HG03378 (cell line): ENCODE measurements at regions not wholly inside any gene's neighbourhood (a gene's known extent, or its start where the extent isn't known, plus 50 kb on each side); places are given as distances from the start of the nearest gene placed in this dataset.
"Not testable (repeated sequence)": the region's sequence is repeated elsewhere in the genome, so short reads cannot be mapped to it uniquely, and the experiment has no call there.

Experiments used
- ATAC-seq: cut with Tn5 transposase; IDR thresholded peaks from one replicate; pipeline ENCODE4 v1.9.1; 2021; ENCODE audit warnings: mild to moderate bottlenecking, moderate library complexity; ENCODE audit not compliant: unreplicated experiment

DNA sequence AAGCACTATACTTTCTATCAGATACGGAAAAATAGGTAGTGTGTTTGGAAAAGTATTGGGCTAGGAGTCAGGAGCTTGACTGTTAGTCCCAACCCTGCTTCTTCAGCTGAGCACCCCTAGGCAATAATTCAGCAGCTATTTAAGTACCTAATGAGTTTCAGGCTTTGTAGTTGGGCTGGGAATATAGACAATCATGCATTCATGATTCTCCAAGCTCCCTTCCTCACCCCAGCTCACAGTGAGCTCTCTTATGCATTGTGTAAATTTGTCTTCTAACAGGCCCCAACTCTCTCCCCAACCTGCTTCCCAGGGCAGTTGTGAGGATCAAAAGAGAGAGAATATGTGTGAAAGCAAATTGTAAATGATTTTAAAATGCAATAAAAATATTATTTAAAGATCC is 201.2 kb downstream of the MSX2 start:
- ATAC-seq: no peak

DNA sequence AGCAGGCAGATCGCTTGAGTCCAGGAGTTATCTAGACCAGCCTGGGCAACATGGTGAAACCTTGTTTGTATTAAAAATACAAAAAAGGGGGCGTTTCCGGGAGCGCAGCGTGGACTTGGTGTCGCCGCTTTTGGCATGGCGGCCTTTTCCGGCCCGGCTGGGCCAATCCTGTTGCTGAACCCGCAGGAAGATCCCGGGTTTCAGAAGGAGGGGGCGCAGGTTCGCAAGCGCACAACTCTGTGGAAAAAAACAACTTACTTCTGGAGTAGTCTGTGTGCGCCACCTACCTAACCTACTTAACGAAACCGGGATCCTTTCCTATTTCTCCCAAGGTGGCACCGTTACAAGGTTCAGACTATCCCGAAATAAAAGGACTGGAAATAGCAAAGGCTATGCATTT is 198.6 kb downstream of the MSX2 start:
- ATAC-seq: no peak

DNA sequence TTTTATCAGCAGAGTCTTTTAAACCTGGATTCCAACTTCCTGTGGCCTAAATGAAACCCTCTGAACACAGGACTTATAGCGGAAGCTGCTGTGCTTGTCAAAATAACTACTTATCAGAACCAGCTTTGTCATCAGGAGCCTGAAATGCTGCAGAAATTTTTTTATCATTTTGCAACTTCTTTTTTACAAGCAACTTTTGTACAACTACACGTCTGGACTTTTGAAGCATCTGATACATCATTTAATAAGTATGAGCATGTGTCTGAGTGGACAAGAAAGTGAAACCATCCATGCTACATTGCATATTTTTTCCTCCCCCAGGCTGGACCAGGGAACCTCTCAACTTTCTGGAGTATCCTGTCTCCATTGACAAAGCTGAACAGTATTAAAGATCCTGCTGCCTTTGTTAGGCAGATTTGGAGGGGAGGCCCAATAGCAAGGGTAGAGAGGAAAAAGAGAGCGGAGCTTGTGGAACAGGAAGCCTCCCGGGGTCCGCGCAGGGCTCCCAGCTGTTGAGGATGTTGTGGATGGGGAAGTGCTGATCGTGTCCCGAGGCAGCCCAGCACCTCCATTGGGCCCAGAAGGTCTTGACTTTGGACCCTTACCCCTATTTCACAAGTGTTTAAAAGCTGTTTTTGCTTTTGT is 196.6 kb downstream of the MSX2 start:
- ATAC-seq: no peak

DNA sequence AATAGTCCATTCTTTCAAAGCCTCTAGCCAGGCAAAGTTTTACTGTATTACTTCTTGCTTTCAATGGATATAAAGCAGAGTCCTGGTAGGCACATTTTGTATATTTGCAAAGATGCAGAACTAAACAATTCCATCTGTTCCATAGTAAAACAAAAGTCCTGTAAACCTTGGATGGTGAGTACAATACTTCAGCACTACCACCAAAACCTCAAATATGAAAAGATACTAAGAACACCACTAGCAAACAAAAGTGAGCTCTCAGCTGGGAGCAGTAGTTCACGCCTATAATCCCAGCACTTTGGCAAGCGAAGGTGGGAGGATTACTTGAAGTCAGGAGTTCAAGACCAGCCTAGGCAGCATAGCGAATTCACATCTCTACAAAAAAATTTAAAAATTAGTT is 195.0 kb downstream of the MSX2 start:
- no peak for ATAC-seq

DNA sequence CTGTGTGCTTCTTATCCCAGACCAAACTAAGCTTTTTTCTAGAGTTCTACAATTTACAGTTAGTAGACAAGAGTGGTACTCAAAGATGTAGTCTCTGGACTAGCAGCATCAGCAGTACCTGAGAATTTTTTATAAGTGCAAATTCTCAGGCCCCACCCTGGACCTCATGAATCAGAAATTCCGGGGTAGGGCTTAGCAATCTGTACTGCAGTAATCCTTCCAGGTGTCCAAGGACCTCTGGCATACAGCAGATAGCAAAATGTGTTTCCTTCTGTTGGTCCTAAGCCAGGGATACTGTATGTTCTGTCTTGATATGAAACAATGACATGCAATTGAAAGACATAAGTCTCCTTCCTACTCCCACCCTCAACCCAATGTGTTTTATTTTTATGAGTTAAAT is 194.3 kb downstream of the MSX2 start:
- ATAC-seq: no peak

DNA sequence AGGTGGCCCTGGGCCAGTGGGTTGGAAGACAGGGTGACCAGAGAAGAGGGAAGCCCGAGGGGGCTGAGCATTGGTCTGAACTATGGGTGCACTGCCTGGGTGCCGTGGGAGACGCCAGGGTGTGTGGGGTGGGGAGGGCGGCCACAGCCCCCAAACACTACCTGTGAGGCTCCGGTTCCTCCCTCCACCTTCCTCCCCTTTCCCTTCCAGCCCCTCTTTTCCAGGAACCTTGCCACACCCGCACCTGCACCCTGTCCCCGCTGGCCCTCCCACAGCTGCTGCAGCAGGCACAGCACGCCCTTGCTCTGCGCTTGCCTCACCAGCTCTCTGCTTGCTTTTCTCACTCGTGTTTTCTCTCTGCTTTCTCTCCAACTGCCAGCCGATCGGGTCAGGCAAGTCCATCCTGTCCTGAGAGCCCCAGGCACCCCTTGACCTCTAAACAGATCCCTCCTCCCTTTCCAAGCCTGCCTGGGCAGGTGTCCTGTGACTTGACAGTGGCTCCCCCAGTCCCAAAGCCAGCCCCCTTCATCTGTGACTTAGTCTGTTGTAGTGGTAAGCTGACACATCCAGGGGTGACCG is 193.7 kb downstream of the MSX2 start:
- ATAC-seq: no peak

DNA sequence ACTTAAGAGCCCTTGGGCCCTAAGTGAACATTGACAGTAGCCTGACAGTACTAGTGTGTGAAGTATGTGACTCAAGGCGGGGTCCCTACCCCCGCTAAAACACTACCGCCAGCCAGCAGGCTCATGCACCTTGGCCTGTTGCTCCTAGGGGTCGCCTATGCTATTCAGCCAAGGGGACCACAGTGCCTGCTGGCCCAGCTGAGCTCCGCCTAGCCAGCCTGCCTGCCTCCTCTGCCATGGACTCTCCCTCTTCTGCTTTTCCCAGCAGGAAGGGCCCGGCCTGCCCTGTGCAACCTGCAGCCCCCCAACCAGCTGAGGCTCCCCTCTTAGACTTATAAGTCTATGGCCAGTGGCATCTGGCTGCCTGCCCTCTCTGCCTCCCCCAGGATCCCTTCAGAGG is 193.1 kb downstream of the MSX2 start:
- ATAC-seq: not testable (repeated sequence)

DNA sequence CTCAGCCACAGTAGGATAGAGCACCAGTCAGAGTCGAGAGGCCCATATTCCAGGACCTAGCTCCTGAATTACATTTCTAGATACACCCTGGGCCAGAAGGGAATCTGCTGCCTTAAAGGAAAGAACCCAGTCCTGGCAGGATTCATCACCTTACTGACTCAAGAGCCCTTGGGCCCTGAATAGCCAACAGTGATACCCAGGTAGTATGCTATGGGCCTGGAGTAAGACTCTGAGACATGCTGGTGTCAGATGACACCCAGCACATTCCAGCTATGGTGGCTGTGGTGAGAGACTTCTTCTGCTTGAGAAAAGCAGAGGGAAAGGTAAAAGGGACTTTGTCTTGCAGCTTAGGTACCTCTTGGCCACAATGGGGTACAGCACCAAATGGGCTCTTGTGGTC is 192.5 kb downstream of the MSX2 start:
- ATAC-seq: not testable (repeated sequence)

DNA sequence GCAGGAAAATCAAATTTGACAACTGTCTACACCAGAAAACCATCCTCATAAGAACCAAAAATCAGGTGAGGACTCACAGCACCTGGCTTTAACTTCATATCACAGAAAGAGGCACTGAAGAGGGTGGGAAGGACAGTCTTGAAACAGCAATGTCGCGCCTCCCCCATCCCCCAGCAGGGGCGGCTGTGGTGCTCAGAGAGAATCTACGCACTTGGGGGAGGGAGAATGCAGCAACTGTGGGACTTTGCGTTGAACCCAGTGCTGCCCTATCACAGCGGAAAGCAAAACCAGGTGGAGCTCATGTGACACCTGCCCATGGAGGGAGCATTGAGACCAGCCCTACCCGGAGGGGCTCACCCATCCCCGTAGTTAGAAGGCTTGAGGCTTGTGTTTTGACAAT is 191.8 kb downstream of the MSX2 start:
- ATAC-seq: no peak

DNA sequence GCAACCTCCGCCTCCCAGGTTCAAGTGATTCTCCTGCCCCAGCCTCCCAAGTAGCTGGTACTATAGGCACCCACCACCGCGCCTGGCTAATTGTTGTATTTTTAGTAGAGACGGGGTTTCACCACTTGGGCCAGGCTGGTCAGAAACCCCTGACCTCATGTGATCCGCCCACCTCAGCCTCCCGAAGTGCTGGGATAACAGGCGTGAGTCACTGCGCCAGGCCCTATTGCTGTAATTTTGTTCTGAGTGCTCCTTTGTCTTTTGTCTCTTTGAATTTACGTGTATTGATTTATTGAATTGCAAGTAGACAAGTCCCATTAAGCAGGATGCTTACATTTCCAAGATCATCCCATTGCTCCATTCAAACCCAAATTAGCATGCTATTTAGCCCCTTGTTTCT is 186.7 kb downstream of the MSX2 start:
- no peak for ATAC-seq

DNA sequence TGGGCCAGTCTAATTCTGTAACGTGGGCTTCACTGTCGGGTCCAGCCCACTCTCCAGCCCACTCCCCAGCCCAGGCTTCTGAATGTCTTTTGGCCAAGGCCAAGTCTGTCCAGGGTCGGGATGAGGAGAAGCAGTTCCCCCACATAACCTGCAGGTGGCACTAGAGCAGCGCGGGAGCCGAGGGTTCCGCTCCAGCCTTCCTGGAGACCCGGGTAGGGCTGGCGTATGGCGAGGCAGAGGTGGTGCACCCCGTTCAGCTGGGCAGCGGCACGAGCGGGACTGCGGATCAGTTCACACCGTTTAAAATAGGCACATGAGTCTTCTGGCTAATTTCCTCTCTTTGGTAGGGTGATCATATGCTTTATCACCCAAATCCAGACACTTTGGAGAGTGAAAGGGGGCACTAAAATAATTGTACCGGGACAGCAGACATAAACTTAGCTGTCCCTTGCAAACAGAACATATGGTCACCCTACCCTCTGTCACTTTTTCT is 185.9 kb downstream of the MSX2 start:
- peak; percentile 60 for ATAC-seq

DNA sequence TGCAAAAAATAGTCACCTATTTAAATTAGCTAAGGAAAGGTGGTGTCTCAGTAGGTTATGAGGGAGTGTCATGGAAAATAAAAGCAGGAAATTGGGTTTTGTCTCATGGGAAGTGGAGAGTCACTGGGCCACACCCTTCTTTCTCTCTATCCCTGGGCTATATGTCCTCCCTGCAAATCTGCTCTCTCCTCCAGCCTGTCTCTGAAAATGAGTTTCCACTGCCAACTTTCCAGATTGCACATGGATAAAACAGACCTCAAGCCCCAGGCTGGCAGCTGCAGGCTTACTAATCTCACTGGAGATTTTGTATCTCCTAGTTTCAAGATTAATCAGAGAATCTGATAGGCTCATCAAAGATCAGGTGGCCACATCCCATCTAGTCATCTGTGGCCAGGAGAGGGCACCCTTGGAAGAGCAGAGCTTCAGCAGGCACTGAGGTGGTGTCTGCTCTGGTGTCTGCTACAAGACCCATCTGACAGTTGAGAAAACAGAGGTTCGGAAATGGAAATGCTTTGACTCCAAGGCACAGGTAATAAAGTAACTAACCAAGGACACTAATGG is 178.9 kb downstream of the MSX2 start:
- ATAC-seq: no peak

DNA sequence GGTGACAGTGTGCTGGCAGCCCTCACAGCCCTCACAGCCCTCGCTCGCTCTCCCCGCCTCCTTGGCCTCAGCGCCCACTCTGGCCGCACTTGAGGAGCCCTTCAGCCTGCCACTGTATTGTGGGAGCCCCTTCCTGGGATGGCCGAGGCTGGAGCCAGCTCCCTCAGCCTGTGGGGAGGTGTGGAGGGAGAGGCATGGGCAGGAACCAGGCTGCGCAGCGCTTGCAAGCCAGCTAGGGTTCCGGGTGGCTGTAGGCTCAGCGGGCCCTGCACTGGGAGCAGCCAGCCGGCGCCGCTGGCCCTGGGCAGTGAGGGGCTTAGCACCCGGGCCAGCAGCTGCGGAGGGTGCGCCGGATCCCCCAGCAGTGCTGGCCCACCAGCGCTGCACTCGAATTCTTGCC is 177.0 kb downstream of the MSX2 start:
- no peak for ATAC-seq

DNA sequence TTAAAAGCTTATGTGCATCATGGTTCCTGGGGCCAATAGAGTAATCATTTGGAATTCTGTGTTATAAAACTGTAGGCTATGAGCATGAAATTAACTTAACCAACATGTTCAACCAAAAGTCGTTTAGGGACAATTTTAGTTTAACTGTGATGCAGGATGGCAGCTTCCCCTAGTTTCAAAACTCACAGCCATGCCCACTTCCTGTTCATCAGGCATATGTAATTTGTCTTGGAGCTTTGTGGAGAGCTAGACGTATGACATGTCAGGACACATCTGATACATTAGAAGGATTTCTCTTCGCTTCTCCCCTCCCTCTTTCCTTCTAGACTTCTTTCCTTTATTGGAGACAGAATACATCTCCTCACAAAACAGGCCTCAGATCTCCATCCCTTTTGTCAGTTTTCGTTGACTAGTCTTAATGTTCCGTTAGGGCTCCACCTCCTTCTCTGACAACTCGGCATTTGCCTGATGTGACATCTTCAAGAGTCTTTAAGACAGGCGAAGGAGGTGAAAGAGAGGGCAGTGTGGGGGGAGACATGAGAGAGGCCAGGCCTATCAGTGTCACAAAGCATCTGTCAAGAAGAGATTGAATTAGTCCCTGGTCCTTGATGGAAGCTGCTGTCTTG is 176.0 kb downstream of the MSX2 start:
- no peak for ATAC-seq

DNA sequence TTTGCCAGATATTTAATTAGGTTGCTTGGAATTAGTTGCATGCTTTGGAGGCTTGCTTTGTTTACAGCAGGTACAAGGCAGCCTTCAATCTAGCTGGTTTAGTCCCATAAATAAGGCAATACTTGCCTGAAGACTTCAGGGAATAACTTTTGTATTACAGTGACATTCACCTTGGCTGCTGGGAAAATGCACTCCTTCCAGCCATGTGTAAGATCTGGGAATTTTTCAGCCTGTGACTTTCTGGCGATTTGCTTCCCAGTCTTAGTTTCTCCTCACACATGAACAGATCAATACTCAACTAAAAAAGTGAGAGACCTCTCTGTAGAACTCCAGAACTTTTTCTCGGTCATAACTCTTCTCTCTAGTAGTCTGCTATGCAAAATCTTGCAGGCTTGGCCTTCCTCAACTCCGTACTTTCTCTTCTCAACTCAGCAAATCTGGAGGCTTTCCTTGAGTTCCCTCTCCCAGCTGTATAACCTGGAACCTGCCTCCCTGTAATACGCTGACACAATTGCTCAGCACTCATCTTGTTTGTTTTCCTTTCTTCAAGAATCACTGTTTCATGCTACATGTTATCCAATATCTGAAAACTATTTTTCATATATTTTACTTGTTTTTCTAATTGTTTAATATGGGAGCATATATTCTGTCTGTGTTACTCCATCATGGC is 173.0 kb downstream of the MSX2 start:
- no peak for ATAC-seq

DNA sequence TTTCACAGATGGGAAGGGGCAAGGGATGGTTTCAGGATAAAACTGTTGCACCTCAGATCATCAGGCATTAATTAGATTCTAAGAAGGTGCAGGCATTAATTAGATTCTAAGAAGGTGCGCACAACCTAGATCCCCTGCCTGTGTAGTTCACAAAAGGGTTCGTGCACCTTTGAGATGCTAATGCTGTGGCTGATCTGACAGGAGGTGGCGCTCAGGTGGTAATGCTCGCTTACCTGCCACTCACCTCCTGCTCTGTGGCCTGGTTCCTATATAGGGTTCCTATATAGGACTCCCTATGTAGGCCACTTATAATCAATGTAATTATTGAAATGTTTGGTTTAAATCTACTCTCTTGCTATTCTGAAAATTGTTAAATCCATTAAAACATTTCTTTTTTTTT is 171.0 kb downstream of the MSX2 start:
- no peak for ATAC-seq

DNA sequence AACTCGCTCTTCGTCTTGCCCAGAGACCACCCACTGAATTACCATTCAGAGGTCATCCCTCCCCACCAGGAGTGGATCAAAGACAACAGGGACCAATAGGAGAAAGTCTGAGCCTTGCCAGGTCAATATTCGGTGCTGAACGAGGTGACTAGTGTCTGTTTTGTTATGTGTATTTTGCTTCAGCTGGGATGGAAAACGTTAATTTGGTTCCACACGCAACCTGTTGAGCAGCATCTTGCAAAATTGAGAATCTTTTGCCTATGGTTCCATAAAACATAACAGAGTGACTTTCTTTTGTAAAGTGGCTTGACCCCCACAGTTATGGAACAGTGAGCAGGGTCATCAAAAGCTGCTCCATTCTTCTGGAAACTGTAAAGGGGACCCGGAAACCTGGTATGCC is 168.4 kb downstream of the MSX2 start:
- no peak for ATAC-seq

DNA sequence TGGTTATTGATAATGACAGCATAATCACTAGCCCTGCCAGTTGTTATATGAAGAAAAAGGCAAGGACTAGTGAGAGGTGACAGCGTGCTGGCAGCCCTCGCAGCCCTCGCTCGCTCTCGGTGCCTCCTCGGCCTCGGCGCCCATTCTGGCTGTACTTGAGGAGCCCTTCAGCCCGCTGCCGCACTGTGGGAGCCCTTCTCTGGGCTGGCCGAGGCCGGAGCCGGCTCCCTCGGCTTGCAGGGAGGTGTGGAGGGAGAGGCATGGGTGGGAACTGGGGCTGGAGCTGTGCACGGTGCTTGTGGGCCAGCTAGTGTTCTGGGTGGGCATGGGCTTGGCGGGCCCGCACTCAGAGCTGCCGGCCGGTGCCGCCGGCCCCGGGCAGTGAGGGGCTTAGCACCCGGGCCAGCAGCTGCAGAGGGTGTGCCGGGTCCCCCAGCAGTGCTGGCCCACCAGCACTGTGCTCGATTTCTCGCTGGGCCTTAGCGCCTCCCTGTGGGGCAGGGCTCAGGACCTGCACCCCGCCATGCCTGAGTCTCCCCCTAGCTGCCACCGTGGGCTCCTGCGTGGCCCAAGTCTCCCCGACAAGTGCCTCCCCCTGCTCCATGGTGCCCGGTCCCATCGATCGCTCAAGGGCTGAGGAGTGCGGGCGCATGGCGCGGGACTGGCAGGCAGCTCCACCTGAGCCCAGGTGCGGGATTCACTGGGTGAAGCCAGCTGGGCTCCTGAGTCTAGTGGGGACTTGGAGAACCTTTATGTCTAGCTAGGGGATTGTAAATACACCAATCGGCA is 156.2 kb downstream of the MSX2 start:
- ATAC-seq: not testable (repeated sequence)

DNA sequence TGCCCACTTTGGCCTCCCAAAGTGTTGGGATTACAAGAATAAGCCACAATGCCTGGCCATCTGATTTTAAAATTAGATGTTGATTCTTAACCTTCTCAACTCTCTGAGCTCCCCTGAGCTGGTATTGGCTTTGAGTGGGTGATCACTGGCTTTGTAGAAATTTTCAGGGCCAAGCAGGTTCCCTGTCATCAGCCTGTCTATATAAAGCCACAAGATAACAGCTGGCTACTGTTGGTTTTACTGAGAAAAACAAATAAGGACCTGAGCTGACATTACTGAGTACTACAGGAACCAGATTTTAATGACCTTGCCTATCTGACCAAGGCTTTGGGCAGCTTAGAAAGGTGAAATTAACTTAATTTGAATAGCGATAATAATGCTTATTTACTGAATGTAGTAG is 153.6 kb downstream of the MSX2 start:
- ATAC-seq: no peak

DNA sequence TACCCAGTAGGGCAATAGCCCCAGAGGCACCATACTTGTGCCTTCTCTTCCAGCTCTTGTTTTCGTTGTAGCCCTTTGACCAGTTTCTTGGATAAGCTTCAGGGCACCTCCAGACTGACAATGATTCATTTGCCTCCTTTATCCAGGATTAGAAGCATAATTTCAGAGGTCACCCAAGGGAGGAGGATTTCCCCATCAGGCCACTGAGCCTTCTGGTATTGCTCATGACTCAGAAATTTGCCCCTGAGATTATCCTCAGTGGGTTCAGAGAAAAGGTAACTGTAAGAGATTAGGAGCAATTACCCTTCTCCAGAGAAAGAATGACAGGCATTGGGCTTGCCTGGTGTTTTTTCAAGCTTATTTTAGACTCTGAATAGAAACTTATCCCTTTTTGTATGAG is 147.9 kb downstream of the MSX2 start:
- ATAC-seq: no peak

DNA sequence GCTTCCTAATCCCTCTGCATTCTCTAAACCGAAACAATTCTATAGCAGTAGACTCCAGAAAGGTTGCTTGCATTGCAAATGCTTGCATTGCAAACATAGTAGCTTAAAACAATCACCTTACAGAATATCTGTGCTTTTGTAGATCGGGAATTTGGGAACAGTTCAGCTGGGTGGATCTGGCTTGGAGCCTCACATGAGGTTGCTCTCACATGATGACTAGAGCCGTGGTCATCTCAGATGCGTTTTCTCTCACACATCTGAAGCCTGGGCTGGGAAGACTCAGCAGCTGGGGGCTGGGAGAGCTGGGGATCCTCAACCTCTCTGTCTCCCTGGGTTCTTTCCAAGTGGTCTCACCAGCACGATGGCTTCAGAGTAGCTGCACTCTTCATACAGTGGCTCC is 127.8 kb downstream of the MSX2 start:
- ATAC-seq: no peak
